Uterus (tissue), 3 donors: ENCODE measurements at regions not wholly inside any gene's neighbourhood (a gene's known extent, or its start where the extent isn't known, plus 50 kb on each side); places are given as distances from the start of the nearest gene placed in this dataset.
A peak's percentile ranks its signal among the peaks of the same experiment; 100 is the strongest.

ENCODE experiments used
- DNase-seq, 2 donors: peaks; one replicate each; pipeline ENCODE4 v3.0.0-alpha.2; 2019 to 2020
- H3K27ac ChIP-seq, 2 donors: fragments of 200-600 bp; sonication (generic); 1 replicate in 1 of 2; 2 replicates in 1 of 2; pipeline ENCODE4 v1.5.1; 2016 to 2018
- H3K27me3 ChIP-seq, 2 donors: fragments of 200-600 bp; sonication (generic); one replicate each; pipeline ENCODE4 v1.5.1; 2018 to 2019; ENCODE audit warnings: control low read depth in 1 of 2
- H3K36me3 ChIP-seq, 2 donors: fragments of 200-600 bp; sonication (generic); one replicate each; pipeline ENCODE4 v1.5.1; 2019; ENCODE audit warnings: control low read depth in 1 of 2
- H3K4me1 ChIP-seq, 2 donors: fragments of 200-600 bp; sonication (generic); one replicate each; pipeline ENCODE4 v1.5.1; 2018 to 2019; ENCODE audit warnings: control low read depth in 1 of 2
- H3K4me3 ChIP-seq, 2 donors: fragments of 200-600 bp; sonication (generic); 1 replicate in 1 of 2; 2 replicates in 1 of 2; pipeline ENCODE4 v1.5.1; 2018 to 2019; ENCODE audit warnings: mild to moderate bottlenecking in 1 of 2
- H3K9me3 ChIP-seq, 2 donors: fragments of 200-600 bp; sonication (generic); one replicate each; pipeline ENCODE4 v1.5.1; 2019; ENCODE audit warnings: control low read depth in 1 of 2
- POLR2A ChIP-seq, 2 donors: fragments of 450-650 bp; IDR thresholded peaks; one replicate each; pipeline ENCODE4 v1.6.1; 2016; ENCODE audit warnings: antibody characterized with exemption in 2 of 2, mild to moderate bottlenecking in 1 of 2, moderate library complexity in 1 of 2
- intact Hi-C: fragments of 100-400 bp; cut with DNase I; formaldehyde crosslinking; loops from one replicate; pipeline ENCODE4 v1.15.1; 2023; ENCODE audit warnings: low total_unique reads
- TF ChIP-seq, protein P1 (sequence below), 4 experiments: fragments of 200-600 bp in 2 of 4; fragments of 450-650 bp in 2 of 4; sonication (generic) in 2 of 4; IDR thresholded peaks; one replicate each; pipeline ENCODE4 v1.5.1; 2016 to 2019; ENCODE audit warnings: antibody characterized with exemption in 4 of 4, mild to moderate bottlenecking in 2 of 4, moderate library complexity in 1 of 4
- donor health status: DM: yes; HTN: yes; CAD: no.

DNA sequence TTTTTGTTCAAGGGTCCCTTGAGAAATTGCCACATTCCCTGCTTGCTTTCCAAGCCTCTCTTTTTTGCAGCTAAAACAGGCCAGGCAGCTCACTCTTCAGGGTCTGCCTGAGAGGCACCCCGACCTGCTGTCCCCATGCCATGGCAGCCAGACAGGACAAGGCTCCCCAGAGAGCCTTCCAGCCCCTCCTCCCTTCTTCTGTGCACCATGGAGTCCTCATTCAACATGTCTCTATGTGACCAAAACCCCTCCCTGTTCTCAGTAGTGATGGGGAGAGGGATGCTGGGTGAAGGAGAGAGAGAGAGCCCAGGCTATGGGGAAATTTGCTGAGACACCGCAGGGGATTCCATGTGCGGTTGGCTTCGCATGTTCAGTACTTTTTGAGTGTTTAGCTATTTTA is 384.2 kb upstream of the ZNF507 start:
- Histone ChIP-seq H3K36me3 (no peaks in the 10 kb centered on the region), H3K27ac (no peak overlapping the region), H3K9me3 (no peaks in the 10 kb centered on the region), H3K27me3 (no peaks in the 10 kb centered on the region), H3K4me3 (no peak overlapping the region), H3K4me1 (peaks cover 0 to 8% of the 10 kb centered on the region in 2 donors)
- intact Hi-C loops, result no loop called here
- DNase-seq, result no peak
- TF ChIP-seq POLR2A (IDR thresholded peaks at IDR 0.05), result no peak
- TF ChIP-seq, protein P1, sequence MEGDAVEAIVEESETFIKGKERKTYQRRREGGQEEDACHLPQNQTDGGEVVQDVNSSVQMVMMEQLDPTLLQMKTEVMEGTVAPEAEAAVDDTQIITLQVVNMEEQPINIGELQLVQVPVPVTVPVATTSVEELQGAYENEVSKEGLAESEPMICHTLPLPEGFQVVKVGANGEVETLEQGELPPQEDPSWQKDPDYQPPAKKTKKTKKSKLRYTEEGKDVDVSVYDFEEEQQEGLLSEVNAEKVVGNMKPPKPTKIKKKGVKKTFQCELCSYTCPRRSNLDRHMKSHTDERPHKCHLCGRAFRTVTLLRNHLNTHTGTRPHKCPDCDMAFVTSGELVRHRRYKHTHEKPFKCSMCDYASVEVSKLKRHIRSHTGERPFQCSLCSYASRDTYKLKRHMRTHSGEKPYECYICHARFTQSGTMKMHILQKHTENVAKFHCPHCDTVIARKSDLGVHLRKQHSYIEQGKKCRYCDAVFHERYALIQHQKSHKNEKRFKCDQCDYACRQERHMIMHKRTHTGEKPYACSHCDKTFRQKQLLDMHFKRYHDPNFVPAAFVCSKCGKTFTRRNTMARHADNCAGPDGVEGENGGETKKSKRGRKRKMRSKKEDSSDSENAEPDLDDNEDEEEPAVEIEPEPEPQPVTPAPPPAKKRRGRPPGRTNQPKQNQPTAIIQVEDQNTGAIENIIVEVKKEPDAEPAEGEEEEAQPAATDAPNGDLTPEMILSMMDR (IDR thresholded peaks at IDR 0.05), result no peak

DNA sequence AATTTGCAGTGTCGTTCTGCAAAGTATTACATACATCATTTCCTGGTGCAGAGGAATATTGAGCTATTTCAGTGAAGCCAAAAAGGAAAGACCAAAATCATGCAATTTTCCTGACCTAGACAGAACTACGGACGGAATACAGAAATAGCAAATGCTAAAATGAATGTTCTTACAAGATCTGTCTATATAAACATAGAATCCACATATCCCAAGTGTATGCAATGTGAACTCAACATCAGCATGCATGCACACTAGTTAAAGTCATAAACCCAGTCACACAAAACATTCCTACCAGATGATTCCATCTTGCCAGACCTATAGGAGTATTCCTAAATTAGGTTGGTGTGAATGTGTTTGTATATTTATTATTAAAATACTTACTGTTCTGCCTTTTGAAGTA is 383.7 kb upstream of the ZNF507 start:
- H3K4me1 ChIP-seq, result peaks cover 0 to 8% of the 10 kb centered on the region in 2 donors

DNA sequence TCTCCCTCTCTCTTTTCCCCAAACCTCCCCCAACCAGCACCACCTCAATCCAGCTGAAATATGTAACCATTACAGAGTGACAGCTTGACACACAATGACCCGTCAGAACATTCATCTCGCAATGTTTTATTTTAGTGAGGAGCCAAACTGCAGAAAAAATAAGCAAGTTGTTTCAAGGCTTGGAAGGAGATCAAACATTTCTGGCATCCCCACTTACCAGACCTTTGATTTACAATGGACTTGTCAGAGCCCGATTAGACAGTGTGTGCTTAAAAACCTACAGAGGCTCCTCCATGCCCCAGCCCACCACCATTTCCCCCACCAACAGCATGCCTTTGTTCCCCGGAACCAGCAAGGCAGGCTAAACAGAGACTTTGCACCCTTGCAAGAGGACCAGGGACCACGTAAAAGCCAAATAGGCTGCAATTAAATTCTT is 382.8 kb upstream of the ZNF507 start:
- H3K4me1 ChIP-seq, result peaks cover 0 to 8% of the 10 kb centered on the region in 2 donors
- no peak overlapping the region for H3K4me3 ChIP-seq
- TF ChIP-seq, protein P1 (IDR thresholded peaks at IDR 0.05), result no peak
- no peak for TF ChIP-seq POLR2A (IDR thresholded peaks at IDR 0.05)
- no peaks in the 10 kb centered on the region for H3K36me3 ChIP-seq
- peak in 1 of 2 donors; percentile 27 for DNase-seq
- no peaks in the 10 kb centered on the region for H3K27me3 ChIP-seq
- H3K27ac ChIP-seq, result peak overlapping the region in 1 of 2 donors; percentile 30
- intact Hi-C loops, result no loop called here
- H3K9me3 ChIP-seq, result no peaks in the 10 kb centered on the region

More for the DNA sequence above, 383.7 kb upstream of the ZNF507 start:
- H3K36me3 ChIP-seq, result no peaks in the 10 kb centered on the region
- no peak for DNase-seq
- H3K4me3 ChIP-seq, result no peak overlapping the region
- no peak overlapping the region for H3K27ac ChIP-seq
- no peak for TF ChIP-seq POLR2A (IDR thresholded peaks at IDR 0.05)
- TF ChIP-seq, protein P1 (IDR thresholded peaks at IDR 0.05), result no peak
- no peaks in the 10 kb centered on the region for H3K9me3 ChIP-seq
- intact Hi-C loops, result no loop called here
- no peaks in the 10 kb centered on the region for H3K27me3 ChIP-seq

DNA sequence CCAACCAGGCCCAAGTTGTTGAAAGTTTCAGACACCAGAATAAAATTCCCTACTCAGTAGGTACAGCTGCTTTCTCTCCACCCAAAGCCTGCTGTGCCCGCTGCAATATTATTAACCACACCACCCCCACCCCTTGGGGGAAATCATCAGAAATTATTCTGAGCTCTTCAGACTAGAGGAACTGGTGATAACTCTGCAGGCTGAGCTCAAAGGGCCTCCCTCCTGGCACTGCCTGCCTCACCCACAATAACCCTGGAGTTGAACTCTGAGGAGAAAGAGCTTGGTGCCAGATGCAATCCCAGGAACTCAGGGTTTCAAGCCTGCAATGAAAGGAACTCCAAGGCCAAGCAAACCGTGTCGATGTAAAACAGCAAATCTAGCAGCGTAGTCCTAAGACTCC is 381.7 kb upstream of the ZNF507 start:
- Histone ChIP-seq H3K4me3 (no peak overlapping the region), H3K9me3 (no peaks in the 10 kb centered on the region), H3K27me3 (no peaks in the 10 kb centered on the region), H3K36me3 (no peaks in the 10 kb centered on the region), H3K4me1 (peaks cover 0 to 8% of the 10 kb centered on the region in 2 donors), H3K27ac (no peak overlapping the region)
- intact Hi-C loops, result no loop called here
- TF ChIP-seq, protein P1 (IDR thresholded peaks at IDR 0.05), result no peak
- TF ChIP-seq POLR2A (IDR thresholded peaks at IDR 0.05), result no peak
- no peak for DNase-seq

DNA sequence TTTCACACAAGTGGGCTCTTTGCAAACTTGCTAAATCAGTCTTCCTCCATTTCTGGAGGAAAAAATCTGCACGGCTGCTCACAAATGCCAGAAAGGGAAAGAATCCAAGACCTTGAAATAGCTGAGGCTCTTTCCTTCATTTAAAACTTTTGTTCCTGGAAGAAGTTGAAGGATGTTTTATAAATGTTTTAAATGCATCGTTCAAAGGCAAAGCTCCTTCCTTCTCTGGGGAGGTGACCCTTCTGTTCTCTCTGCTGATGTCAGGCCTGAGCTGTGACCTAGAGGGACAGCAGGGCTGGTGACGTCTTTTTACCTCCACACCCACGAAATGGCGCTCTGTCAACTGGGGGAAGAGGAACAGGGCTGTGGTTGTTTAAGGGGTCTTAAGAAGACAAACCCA is 376.4 kb upstream of the ZNF507 start:
- TF ChIP-seq POLR2A (IDR thresholded peaks at IDR 0.05), result no peak
- TF ChIP-seq, protein P1 (IDR thresholded peaks at IDR 0.05), result no peak
- peak overlapping the region; percentile 65 to 66 for H3K27ac ChIP-seq
- no peaks in the 10 kb centered on the region for H3K36me3 ChIP-seq
- intact Hi-C loops, result no loop called here
- no peak for DNase-seq
- no peak overlapping the region for H3K4me3 ChIP-seq
- no peaks in the 10 kb centered on the region for H3K4me1 ChIP-seq
- no peaks in the 10 kb centered on the region for H3K9me3 ChIP-seq
- H3K27me3 ChIP-seq, result no peaks in the 10 kb centered on the region
